Activated CD4-positive, alpha-beta T cell treated with anti-CD3 and anti-CD28 coated beads for 36 hours (primary cell): ENCODE measurements at regions not wholly inside any gene's neighbourhood (a gene's known extent, or its start where the extent isn't known, plus 50 kb on each side); places are given as distances from the start of the nearest gene placed in this dataset.
"Not testable (repeated sequence)": the region's sequence is repeated elsewhere in the genome, so short reads cannot be mapped to it uniquely, and the experiment has no call there.

Experiments used
- ATAC-seq: fragments of 200-7000 bp; cut with Tn5 transposase; one replicate; pipeline ENCODE4 v1.10.0; 2021; ENCODE audit warnings: mild to moderate bottlenecking, moderate library complexity
- CTCF ChIA-PET: fragments of 350-600 bp; sonication (Branson Sonifier 250); formaldehyde crosslinking; loops from one replicate; lab custom pipeline; 2021; ENCODE audit warnings: antibody characterized with exemption; lab: Charles Lee
- POLR2A ChIA-PET: fragments of 350-600 bp; sonication (Branson Sonifier 250); formaldehyde crosslinking; loops from one replicate; lab custom pipeline; 2021; ENCODE audit warnings: antibody characterized with exemption, inconsistent platforms; lab: Charles Lee
- DNase-seq: peaks from one replicate; pipeline ENCODE4 v3.0.0-alpha.2; 2020
- H3K27ac Mint-ChIP-seq: one replicate; pipeline ENCODE4 v1.8.0; 2021; ENCODE audit warnings: mixed read lengths
- H3K27me3 Mint-ChIP-seq: one replicate; pipeline ENCODE4 v1.8.0; 2021; ENCODE audit warnings: mixed read lengths
- H3K36me3 Mint-ChIP-seq: one replicate; pipeline ENCODE4 v1.8.0; 2021; ENCODE audit warnings: low read depth, mixed read lengths
- H3K4me1 Mint-ChIP-seq: one replicate; pipeline ENCODE4 v1.8.0; 2021; ENCODE audit warnings: mixed read lengths
- H3K4me3 Mint-ChIP-seq: one replicate; pipeline ENCODE4 v1.8.0; 2021; ENCODE audit warnings: mild to moderate bottlenecking, moderate library complexity, mixed read lengths
- H3K9me3 Mint-ChIP-seq: one replicate; pipeline ENCODE4 v1.8.0; 2021; ENCODE audit warnings: low read depth, mixed read lengths
- intact Hi-C, 2 experiments: fragments of 100-400 bp; cut with DNase I in 1 of 2; cut with micrococcal nuclease in 1 of 2; formaldehyde crosslinking; loops; one replicate each; pipeline versions ENCODE4 v1.14.2 to v1.15.1; 2022 to 2024; cut with DNase I, micrococcal nuclease

GRCh38 chr9:90147426-90147825 lies 495.2 kb downstream of the DIRAS2 start:
- H3K27me3 Mint-ChIP-seq = peaks cover 17% of the 10 kb centered on the region
- POLR2A ChIA-PET = no interaction called here
- no peak overlapping the region for H3K4me3 Mint-ChIP-seq
- no peaks in the 10 kb centered on the region for H3K36me3 Mint-ChIP-seq
- peaks cover 4% of the 10 kb centered on the region for H3K9me3 Mint-ChIP-seq
- intact Hi-C loops = loop anchor here in 1 of 2 experiments (2.0 kb wide), 1 partner anchor 13 kb away; no protein-coding TSS in a partner anchor
- DNase-seq (no peak), ATAC-seq (no peak)
- no peaks in the 10 kb centered on the region for H3K4me1 Mint-ChIP-seq
- CTCF ChIA-PET = no interaction called here
- no peak overlapping the region for H3K27ac Mint-ChIP-seq

- Mint-ChIP-seq H3K4me3 (no peak overlapping the region), H3K27ac (no peak overlapping the region), H3K9me3 (no peaks in the 10 kb centered on the region), H3K4me1 (no peaks in the 10 kb centered on the region), H3K27me3 (peaks cover 11% of the 10 kb centered on the region), H3K36me3 (no peaks in the 10 kb centered on the region)
- DNase-seq = no peak
- intact Hi-C loops = no loop called here
- POLR2A ChIA-PET = no interaction called here
- no peak for ATAC-seq
- CTCF ChIA-PET = no interaction called here
Observed at GRCh38 chr9:90156318-90156717, 486.3 kb downstream of the DIRAS2 start.

- H3K4me3 Mint-ChIP-seq = no peak overlapping the region
- H3K9me3 Mint-ChIP-seq = no peaks in the 10 kb centered on the region
- no peak overlapping the region for H3K27ac Mint-ChIP-seq
- H3K4me1 Mint-ChIP-seq = no peaks in the 10 kb centered on the region
- DNase-seq (no peak), ATAC-seq (no peak)
- ChIA-PET POLR2A (no interaction called here), CTCF (no interaction called here)
- intact Hi-C loops = no loop called here
- no peaks in the 10 kb centered on the region for H3K36me3 Mint-ChIP-seq
- H3K27me3 Mint-ChIP-seq = peaks cover 10% of the 10 kb centered on the region
Observed at GRCh38 chr9:90162326-90162725, 480.3 kb downstream of the DIRAS2 start.

- Mint-ChIP-seq H3K27me3 (peaks cover 8% of the 10 kb centered on the region), H3K9me3 (no peaks in the 10 kb centered on the region), H3K27ac (no peak overlapping the region), H3K36me3 (no peaks in the 10 kb centered on the region), H3K4me3 (no peak overlapping the region), H3K4me1 (no peaks in the 10 kb centered on the region)
- POLR2A ChIA-PET = no interaction called here
- no peak for ATAC-seq
- intact Hi-C loops = no loop called here
- CTCF ChIA-PET = no interaction called here
- no peak for DNase-seq
Observed at GRCh38 chr9:90162819-90163218, 479.8 kb downstream of the DIRAS2 start.

- H3K27ac Mint-ChIP-seq = no peak overlapping the region
- ChIA-PET CTCF (no interaction called here), POLR2A (no interaction called here)
- DNase-seq = no peak
- no peaks in the 10 kb centered on the region for H3K9me3 Mint-ChIP-seq
- no peak overlapping the region for H3K4me3 Mint-ChIP-seq
- H3K4me1 Mint-ChIP-seq = no peaks in the 10 kb centered on the region
- no peaks in the 10 kb centered on the region for H3K36me3 Mint-ChIP-seq
- H3K27me3 Mint-ChIP-seq = peaks cover 3% of the 10 kb centered on the region
- intact Hi-C loops = no loop called here
- ATAC-seq = no peak
Observed at GRCh38 chr9:90165281-90165680, 477.3 kb downstream of the DIRAS2 start.

- POLR2A ChIA-PET = not testable (repeated sequence)
Observed at GRCh38 chr9:90166374-90166773, 476.2 kb downstream of the DIRAS2 start.

GRCh38 chr9:90167914-90168313 lies 474.7 kb downstream of the DIRAS2 start:
- Mint-ChIP-seq H3K9me3 (peaks cover 11% of the 10 kb centered on the region), H3K27ac (no peak overlapping the region), H3K27me3 (peaks cover 3% of the 10 kb centered on the region), H3K4me3 (no peak overlapping the region), H3K4me1 (no peaks in the 10 kb centered on the region), H3K36me3 (peaks cover 4% of the 10 kb centered on the region)
- ATAC-seq (no peak), DNase-seq (no peak)
- POLR2A ChIA-PET = no interaction called here
- intact Hi-C loops = no loop called here
- CTCF ChIA-PET = no interaction called here

More at GRCh38 chr9:90166374-90166773, 476.2 kb downstream of the DIRAS2 start:
- H3K27ac Mint-ChIP-seq, ATAC-seq, CTCF ChIA-PET, H3K4me3 Mint-ChIP-seq, H3K27me3 Mint-ChIP-seq, H3K36me3 Mint-ChIP-seq, intact Hi-C loops, H3K4me1 Mint-ChIP-seq, H3K9me3 Mint-ChIP-seq, DNase-seq: not testable (repeated sequence)

GRCh38 chr9:90169490-90169889 lies 473.1 kb downstream of the DIRAS2 start:
- Mint-ChIP-seq H3K4me1 (no peaks in the 10 kb centered on the region), H3K9me3 (peaks cover 11% of the 10 kb centered on the region), H3K36me3 (peaks cover 4% of the 10 kb centered on the region), H3K27ac (no peak overlapping the region), H3K4me3 (no peak overlapping the region), H3K27me3 (peaks cover 3% of the 10 kb centered on the region)
- DNase-seq (no peak), ATAC-seq (no peak)
- ChIA-PET POLR2A (interaction anchor here (0.7 kb wide), 1 partner anchor 566 kb away, joined by 4 read pairs; no protein-coding TSS in a partner anchor), CTCF (interaction anchor here (2.2 kb wide), 1 partner anchor 10 kb away, joined by 8 read pairs; no protein-coding TSS in a partner anchor)
- intact Hi-C loops = no loop called here

GRCh38 chr9:90173935-90174334 lies 468.7 kb downstream of the DIRAS2 start:
- intact Hi-C loops, POLR2A ChIA-PET, ATAC-seq: not testable (repeated sequence)

GRCh38 chr9:90174346-90174745 lies 468.3 kb downstream of the DIRAS2 start:
- CTCF ChIA-PET, DNase-seq, ATAC-seq, H3K27me3 Mint-ChIP-seq, H3K4me3 Mint-ChIP-seq, H3K27ac Mint-ChIP-seq, H3K36me3 Mint-ChIP-seq, POLR2A ChIA-PET, intact Hi-C loops, H3K4me1 Mint-ChIP-seq: not testable (repeated sequence)
- H3K9me3 Mint-ChIP-seq = peaks cover 11% of the 10 kb centered on the region

More at GRCh38 chr9:90173935-90174334, 468.7 kb downstream of the DIRAS2 start:
- H3K27ac Mint-ChIP-seq, H3K4me3 Mint-ChIP-seq, CTCF ChIA-PET, H3K36me3 Mint-ChIP-seq, H3K27me3 Mint-ChIP-seq, H3K4me1 Mint-ChIP-seq, DNase-seq: not testable (repeated sequence)
- peaks cover 11% of the 10 kb centered on the region for H3K9me3 Mint-ChIP-seq

GRCh38 chr9:90175257-90175656 lies 467.4 kb downstream of the DIRAS2 start:
- Mint-ChIP-seq H3K4me3 (no peak overlapping the region), H3K9me3 (peaks cover 11% of the 10 kb centered on the region), H3K27ac (no peak overlapping the region), H3K36me3 (peaks cover 4% of the 10 kb centered on the region), H3K27me3 (peaks cover 2% of the 10 kb centered on the region), H3K4me1 (no peaks in the 10 kb centered on the region)
- ChIA-PET CTCF (interaction anchor here (0.6 kb wide), 1 partner anchor 929 kb away, joined by 3 read pairs; no protein-coding TSS in a partner anchor), POLR2A (no interaction called here)
- ATAC-seq (no peak), DNase-seq (no peak)
- intact Hi-C loops = no loop called here

GRCh38 chr9:90175865-90176264 lies 466.8 kb downstream of the DIRAS2 start:
- H3K9me3 Mint-ChIP-seq = peaks cover 9% of the 10 kb centered on the region
- no peak overlapping the region for H3K27ac Mint-ChIP-seq
- peaks cover 2% of the 10 kb centered on the region for H3K27me3 Mint-ChIP-seq
- POLR2A ChIA-PET = no interaction called here
- peaks cover 4% of the 10 kb centered on the region for H3K36me3 Mint-ChIP-seq
- H3K4me1 Mint-ChIP-seq = no peaks in the 10 kb centered on the region
- no peak for DNase-seq
- CTCF ChIA-PET = interaction anchor here (0.6 to 1.0 kb wide), 2 partner anchors 54 to 930 kb away, joined by 3 read pairs; no protein-coding TSS in a partner anchor
- no peak for ATAC-seq
- intact Hi-C loops = no loop called here
- H3K4me3 Mint-ChIP-seq = no peak overlapping the region
